ENCODE measurements at regions not wholly inside any gene's neighbourhood (a gene's known extent, or its start where the extent isn't known, plus 50 kb on each side); places are given as distances from the start of the nearest gene placed in this dataset.

DNA sequence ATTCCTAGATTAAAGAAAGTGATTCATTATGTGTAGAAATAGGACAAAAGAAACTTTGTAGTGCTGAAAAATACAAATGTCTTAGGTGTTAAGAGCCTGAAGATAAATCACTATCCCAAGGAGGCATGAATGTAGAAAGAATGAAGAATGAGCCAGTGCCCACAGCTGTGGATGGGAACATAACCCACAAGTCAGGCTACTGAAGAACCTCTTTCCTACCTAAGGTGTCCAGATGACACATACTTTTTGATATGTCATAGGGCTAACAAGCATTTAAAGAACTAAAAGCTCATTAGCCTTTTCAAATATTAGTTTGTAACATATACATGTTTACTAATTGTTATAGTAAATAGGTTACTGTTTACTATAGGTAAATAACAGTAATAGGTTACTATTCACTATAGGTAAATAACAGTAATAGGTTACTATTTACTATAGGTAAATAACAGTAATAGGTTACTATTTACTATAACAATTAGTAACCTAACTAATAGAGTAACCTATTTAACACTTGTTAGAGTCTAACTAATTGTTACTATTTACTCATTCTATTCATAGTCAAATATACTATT, 275.0 kb upstream of the KYNU start:
- TF ChIP-seq POLR2A (IDR thresholded peaks at IDR 0.05): no peak
- TF ChIP-seq CTCF (IDR thresholded peaks at IDR 0.05): no peak

Measured in adrenal gland (tissue), 5 donors.